ENCODE measurements at regions not wholly inside any gene's neighbourhood (a gene's known extent, or its start where the extent isn't known, plus 50 kb on each side); places are given as distances from the start of the nearest gene placed in this dataset.

- no peak for DNase-seq (ENCODE audit: low read depth)
Measured at GRCh38 chr7:156450473-156450872, 190.1 kb upstream of the RNF32 start.

GRCh38 chr7:156448918-156449317 is 191.7 kb upstream of the RNF32 start:
- no peak for DNase-seq (ENCODE audit: low read depth)

GRCh38 chr7:156446990-156447389 is 193.6 kb upstream of the RNF32 start:
- no peak for DNase-seq (ENCODE audit: low read depth)

- DNase-seq (ENCODE audit: low read depth), result no peak
Measured at GRCh38 chr7:156445997-156446761, 194.4 kb upstream of the RNF32 start.

GRCh38 chr7:156442516-156442915 is 198.1 kb upstream of the RNF32 start:
- no peak for DNase-seq (ENCODE audit: low read depth)

GRCh38 chr7:156440456-156440855 is 200.1 kb upstream of the RNF32 start:
- no peak for DNase-seq (ENCODE audit: low read depth)

GRCh38 chr7:156438011-156438410 is 202.6 kb upstream of the RNF32 start:
- no peak for DNase-seq (ENCODE audit: low read depth)

- no peak for DNase-seq (ENCODE audit: low read depth)
Measured at GRCh38 chr7:156437021-156437614, 203.5 kb upstream of the RNF32 start.

- DNase-seq (ENCODE audit: low read depth), result no peak
Measured at GRCh38 chr7:156435486-156436231, 204.9 kb upstream of the RNF32 start.

- no peak for DNase-seq (ENCODE audit: low read depth)
Measured at GRCh38 chr7:156434706-156435105, 205.9 kb upstream of the RNF32 start.

GRCh38 chr7:156432018-156432417 is 208.6 kb upstream of the RNF32 start:
- no peak for DNase-seq (ENCODE audit: low read depth)

GRCh38 chr7:156430109-156430508 is 210.5 kb upstream of the RNF32 start:
- DNase-seq (ENCODE audit: low read depth), result no peak

GRCh38 chr7:156429514-156429913 is 211.1 kb upstream of the RNF32 start:
- DNase-seq (ENCODE audit: low read depth), result no peak

- no peak for DNase-seq (ENCODE audit: low read depth)
Measured at GRCh38 chr7:156423876-156424275, 216.7 kb upstream of the RNF32 start.

- no peak for DNase-seq (ENCODE audit: low read depth)
Measured at GRCh38 chr7:156420496-156420895, 220.1 kb upstream of the RNF32 start.

GRCh38 chr7:156419782-156420181 is 220.8 kb upstream of the RNF32 start:
- no peak for DNase-seq (ENCODE audit: low read depth)

- DNase-seq (ENCODE audit: low read depth), result no peak
Measured at GRCh38 chr7:156402255-156402654, 238.3 kb upstream of the RNF32 start.

GRCh38 chr7:156401617-156402016 is 239.0 kb upstream of the RNF32 start:
- DNase-seq (ENCODE audit: low read depth), result no peak

GRCh38 chr7:156400046-156400445 is 240.5 kb upstream of the RNF32 start:
- DNase-seq (ENCODE audit: low read depth), result no peak

- no peak for DNase-seq (ENCODE audit: low read depth)
Measured at GRCh38 chr7:156397249-156397648, 243.3 kb upstream of the RNF32 start.

- no peak for DNase-seq (ENCODE audit: low read depth)
Measured at GRCh38 chr7:156389116-156389692, 251.4 kb upstream of the RNF32 start.

- no peak for DNase-seq (ENCODE audit: low read depth)
Measured at GRCh38 chr7:156386097-156386496, 254.5 kb upstream of the RNF32 start.

- no peak for DNase-seq (ENCODE audit: low read depth)
Measured at GRCh38 chr7:156384706-156385105, 255.9 kb upstream of the RNF32 start.

Data from GM04503 (cell line).